CD4-positive, alpha-beta T cell treated with Interferon alpha-2 for 1 hour (primary cell): ENCODE measurements at regions not wholly inside any gene's neighbourhood (a gene's known extent, or its start where the extent isn't known, plus 50 kb on each side); places are given as distances from the start of the nearest gene placed in this dataset.
A peak's percentile ranks its signal among the peaks of the same experiment; 100 is the strongest.

ENCODE experiments used
- DNase-seq, 2 donors: peaks; one replicate each; pipeline ENCODE4 v3.0.0-alpha.2; 2020 to 2022

DNA sequence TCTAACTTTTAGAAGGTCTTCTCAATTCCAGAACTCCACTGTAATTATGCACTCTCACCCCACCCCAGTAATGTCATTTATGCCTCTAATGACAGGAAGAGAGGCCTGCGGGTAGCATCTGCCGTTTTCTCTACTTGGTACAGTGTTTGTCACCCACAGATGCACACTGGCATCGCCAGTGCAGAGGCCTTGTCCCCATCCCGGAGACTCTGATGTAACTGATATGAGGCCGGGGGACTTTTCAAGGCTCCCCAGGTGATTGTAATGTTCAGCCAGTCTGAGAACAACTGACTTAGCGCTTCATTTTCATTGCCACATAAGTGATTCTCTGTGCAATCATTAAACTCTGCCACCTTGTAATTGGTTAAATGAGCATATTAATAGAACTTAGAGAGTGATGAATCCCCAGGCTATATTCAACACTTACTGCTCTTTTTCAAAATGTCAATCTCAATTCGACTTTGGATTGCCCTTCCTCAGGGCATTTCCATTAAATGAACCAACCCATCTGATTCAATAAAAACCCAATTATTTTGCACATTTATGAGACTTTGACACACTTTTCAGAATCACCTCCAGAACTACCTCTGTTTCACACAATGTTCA, 113.2 kb downstream of the HERPUD2 start:
- no peak for DNase-seq

DNA sequence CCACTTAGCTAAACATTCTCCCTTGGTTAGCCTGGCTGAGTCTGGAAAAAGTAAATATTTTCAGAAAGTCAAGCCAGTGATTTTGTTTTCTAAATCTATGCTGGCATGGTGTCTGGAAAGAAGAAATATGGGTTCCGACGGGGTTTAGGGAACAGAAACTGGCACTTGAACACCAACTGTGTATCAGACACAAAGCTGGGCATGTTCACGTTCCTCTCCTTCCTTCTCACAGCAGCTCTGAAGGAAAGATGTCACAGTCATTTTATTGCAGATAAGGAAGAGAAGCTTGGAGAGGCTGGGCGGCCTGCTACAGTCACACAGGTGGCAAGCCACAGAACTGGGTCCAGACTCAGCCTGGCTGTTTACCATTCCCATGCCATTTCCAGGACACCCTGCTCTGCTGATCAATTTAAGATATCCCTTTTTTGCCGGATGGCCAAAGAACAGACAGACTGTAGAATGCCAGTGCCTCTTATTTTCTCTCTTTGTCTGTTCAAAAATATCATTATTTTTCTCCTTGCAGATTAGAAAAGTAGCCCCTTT, 118.8 kb downstream of the HERPUD2 start:
- DNase-seq: no peak

DNA sequence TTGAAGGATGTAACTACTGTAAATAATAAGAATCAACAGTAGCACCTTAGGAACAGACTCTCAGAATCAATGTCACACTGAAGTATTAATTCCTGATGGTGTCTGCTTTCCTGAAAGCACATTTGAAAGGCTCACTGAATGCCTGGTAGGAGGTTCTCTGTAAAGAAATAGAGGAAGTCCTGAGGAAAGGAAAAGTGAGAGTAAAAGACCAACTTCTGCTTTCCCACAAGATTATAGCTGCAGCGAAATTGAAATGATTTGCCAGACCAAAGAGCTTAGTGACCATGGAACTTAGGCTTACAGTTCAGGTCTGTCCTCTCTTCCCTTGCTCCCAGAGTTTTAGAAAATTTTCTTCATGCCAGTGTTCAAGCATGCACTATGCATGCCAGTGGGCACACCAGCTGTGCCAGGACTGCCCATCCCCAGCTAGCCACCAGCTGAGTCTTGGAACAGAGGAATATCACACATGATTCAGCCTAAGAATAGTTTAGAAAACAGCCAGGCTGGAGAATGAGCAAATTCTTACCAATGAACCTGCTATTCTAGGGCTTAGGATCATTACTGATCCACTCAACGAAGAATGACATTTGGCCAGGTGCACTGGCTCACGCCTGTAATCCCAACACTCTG, 123.2 kb downstream of the HERPUD2 start:
- DNase-seq: peak in 1 of 2 donors; percentile 1

DNA sequence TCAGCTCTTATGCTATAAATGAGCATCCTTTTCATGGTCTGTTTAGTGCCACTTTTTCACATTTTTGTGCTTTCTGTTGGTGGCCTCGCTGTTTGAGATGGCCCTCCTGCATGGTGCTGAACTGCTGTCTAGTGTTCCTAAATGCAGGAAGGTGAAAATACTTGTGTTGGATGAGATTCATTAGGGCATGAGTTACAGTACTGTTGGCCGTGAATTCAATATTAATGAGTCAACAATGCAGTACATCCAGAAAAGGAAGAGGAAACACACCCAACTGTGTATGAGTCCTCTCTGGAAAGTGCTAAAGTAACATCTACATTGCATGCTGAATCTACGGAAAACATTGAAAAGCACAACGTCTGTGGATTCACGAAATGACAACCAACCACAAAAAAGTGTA, 124.0 kb downstream of the HERPUD2 start:
- DNase-seq: no peak

DNA sequence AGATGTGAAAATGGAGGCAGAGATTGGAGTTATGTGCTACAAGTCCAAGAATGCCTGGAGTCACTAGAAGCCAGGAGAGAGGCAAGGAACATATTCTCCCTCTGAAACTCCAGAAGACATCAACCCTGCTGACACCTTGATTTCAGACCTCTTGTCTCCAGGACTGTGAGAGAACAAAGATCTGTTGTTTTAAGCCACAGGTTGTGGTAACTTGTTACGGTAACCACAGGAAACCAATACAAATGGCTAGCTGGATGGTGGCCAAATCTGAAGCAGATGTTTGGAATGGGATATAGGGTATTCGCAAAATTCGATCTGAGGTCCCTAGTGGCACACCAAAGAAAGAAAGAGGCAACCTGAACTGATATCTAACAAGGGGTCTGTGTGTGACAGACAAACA, 129.0 kb downstream of the HERPUD2 start:
- no peak for DNase-seq

DNA sequence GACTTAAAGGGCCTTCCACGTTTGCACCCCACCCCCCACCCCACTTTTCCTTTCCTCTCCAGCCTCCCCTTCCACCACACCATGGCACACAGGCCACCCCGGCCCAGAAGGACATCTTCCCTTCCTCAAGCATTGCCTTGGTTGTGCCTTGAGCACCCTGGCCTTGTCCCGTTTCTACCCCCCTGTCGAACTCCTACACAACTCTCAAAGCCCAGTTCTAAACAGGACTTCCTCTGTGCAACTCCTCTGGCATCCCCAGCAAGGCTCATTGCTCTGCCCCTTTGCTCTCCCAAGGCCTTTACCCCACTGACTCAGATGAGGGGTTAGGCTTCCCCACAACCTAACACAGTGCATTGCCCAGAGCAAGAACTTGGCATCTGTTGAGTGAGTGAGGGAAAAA, 136.1 kb downstream of the HERPUD2 start:
- no peak for DNase-seq

DNA sequence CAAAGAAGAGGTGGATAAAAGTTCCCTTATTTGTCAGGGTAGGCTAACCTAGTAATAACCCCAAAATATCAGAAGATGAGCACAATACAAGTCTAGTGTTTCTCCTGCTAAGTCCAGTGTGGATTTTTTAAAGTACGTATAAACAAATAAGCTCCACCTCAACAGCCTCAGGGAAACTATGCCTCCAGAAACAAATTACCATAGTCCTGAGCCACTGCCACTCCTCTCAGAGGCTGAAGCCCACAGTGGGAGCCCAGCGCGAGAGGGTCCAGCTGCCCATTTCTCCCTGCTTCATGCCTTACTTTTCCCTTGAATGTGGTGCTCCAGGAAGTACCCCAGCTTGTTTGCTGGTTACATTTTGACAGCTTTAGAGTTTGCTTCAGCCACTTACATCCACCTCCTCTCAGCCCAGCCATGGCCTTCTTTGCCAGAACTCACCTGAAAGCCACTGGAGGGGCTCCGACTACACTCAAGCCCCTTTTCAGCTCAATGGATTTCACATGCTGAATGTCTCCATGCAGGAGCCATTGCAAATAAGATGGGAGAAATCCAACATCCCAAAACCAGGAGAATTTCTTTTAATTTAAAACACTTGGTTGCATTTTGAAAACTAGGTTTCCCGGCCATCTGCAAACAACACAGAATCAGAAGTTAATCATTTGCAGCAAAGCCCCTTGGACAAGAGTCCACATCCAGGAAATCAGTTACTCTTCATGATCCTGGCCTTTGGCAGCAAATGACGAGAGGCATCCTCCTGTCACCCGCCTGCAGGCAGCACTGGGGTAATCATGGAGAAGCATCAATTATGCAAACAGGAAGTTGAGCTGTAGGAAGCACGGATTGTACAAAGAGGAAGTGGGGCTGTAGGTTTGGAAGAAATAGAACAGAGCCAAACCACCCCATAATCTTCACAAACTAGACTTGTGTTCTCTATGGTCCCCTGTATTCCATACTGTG, 138.1 kb downstream of the HERPUD2 start:
- no peak for DNase-seq

DNA sequence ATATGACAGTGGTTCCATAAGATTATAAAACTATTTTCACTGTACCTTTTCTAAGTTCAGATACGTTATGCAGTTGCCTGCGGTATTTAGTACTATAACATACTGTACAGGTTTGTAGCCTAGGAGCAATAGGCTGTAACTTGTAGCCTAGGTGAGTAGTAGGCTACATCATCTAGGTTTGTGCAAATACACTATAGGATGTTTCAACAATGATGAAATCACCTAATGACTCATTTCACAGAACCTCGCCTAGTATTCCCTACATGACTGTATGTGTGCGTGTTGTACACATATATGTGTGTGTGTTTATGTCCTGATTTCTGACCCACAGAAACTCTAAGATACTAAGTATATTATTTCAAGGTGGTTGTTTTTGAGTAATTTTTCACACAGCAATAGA, 139.0 kb downstream of the HERPUD2 start:
- DNase-seq: no peak

DNA sequence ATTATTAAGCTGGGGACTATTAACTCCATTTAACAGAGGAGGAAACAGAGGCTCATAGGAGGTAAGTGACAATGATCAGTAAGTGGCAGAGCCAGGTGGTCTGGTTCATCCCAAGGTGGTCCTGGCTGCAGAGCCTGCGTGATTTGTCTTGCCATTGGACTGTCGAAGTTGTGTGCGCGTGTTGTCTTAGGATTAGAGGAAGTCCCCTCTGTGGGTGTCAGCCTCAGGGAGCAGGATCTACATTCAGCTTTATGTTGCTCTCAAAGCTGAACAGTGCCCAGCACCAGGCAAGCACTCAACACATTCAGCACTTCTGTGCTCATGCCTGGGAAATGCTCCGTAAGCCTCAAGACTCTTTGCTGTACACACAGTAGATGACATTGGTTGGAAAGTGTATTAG, 139.5 kb downstream of the HERPUD2 start:
- DNase-seq: no peak

DNA sequence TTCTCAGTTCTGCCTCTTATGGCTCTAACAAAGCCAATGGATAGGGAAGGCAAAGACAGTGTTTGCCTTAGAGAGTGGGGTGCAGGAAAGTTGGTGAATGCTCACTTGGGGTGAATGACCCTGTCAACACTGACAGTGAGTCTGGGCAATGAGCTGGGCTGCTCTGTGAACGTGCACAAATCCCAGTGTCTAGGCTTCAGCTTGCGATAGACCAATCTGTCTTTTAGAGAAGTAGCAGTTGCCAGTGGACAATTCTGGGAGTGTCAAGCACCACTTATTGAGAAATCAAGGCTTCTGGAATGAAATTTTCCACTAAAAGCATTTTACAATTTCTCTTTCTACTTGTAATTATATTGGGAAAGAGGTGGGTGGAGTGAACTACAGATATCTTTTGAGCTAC, 141.4 kb downstream of the HERPUD2 start:
- DNase-seq: no peak

DNA sequence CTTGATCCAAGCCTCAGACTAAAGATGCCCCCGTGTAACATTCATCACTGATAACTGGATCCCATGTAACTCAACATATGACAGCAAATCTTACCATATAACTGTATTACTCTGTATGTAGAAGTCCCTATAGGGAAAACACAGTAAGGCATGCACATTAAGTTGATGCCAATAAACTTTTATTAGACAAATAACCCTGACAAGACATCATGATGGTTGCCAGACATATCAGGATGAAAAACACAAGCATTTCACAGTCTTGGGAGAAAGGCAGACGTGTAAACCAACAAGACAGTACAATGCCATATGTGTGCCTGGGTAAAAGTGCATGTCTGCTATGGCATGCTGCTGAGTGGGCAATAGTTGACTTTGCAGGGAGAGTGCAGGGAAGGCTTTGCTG, 142.2 kb downstream of the HERPUD2 start:
- no peak for DNase-seq

DNA sequence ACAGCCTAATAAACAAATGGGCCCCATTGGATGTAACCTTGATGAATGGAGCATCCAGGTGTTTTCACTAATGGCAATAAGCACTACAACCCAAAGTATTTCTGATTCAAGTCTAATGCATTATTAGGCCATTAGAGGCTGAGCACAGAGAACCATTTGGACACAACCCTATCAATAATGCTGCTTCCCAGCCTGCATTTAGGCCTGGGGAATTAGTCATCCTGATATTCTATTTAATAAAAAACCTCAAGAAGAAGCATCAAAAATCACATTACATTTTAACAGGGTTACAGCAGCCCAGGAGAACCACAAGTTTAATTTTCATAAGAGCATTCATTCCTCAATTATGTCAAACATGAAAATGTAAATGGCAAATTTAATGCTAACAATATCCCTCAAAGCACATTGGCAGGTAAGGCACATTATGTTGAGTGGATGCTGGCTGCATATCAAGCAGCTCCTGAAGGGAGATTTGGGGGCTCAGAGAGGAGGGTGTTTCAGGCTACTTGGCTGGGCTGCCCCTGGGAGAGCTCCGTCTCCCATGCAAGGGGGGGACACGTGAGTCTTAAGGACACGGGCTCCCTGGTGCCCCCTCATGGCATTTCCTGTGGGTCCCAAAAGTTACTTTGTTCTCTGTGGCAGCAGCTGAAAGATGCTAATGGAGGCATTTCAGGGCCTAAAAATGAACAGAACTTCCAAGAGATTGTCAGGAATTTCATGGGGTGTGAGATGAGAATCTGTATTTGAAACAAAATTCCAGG, 143.4 kb downstream of the HERPUD2 start:
- no peak for DNase-seq

DNA sequence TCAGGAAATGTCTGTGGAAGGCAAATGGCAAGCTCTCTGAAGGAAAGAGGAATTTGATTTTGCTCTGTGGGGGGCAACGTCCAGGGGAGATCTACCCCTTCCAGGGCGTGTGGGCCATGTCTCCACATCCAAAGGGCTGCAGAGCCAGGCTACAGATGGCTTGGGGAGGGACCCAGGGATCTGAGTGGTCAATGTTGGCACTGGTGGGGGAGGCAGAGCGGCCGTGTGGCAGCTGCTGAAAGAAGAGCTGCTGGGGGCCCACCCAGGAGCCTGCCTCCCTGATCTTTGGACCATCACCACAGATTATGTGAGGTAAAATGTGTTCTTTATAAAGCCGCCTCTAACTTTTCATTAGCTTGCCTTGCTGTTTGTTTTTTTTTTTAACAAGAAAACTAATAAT, 144.1 kb downstream of the HERPUD2 start:
- DNase-seq: no peak

DNA sequence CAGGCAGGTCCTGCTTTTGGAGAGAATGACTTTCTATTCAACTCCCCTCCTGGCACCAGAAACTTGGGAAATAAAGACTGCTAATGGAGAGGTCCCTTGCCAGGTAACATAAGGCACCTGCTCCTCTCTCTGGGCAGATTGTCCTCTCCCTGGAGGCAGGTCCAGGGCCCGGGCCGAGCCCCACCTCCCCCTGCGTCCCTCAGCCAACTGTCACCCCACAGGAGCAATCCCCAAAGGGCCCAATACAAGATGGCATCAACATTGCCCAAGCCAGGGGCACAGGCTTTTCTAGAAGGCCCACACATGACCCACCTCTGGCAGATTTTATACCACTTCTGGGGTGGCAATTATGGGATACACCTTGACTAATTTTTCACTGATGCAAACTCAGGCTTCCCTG, 145.2 kb downstream of the HERPUD2 start:
- no peak for DNase-seq

DNA sequence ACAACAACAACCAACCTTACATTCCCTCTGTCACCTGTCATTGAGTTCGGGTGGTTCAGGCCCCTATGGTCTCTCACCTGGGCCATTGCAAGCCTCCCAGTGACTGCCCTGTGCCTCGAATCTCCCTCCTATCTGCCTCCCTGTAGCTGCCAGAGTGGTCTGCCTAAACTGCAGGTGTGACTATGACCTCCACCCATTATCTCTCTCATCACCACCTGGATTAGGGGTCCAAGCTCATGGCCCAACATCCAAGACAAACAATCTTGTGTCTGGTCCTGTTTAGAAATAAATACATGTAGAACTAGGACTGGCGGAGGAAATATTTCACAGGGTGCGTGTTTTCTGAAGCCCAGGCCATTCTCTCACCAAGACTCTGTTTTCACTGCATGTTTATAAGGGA, 146.6 kb downstream of the HERPUD2 start:
- DNase-seq: no peak

DNA sequence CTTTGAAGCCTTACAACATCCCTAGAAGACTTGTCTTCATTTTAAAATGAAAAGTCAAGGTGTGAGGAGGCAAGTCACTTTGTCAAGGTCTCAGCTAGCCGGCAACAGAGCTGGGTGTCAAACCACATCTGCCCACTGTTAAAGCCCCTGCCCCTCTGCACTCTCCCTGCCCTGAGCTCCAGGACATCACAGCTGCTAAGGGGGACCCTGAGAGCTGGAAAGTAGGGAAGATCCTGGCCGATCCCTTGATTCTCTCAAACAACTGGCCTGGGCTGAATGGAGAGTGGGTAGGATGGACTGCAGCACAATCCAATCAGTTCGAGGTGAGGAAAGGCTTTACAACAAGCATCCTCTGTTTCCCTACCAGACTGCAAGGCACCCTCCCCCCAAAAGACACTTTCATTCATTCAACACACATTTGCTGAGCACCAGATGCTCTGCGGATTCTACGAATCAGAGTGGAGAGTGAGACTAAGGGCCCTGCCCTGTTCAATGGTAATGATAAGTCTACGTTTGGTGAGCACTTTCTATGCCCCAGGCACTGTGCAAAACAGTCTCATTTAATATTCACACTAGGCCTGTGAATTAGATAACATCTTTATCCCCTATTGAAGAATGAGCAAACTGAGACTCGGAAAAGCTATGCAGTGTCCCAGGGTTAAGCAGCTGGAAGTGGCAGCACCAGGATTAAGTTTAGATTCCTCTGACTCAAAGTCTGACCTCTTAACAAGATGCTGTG, 148.1 kb downstream of the HERPUD2 start:
- DNase-seq: no peak

DNA sequence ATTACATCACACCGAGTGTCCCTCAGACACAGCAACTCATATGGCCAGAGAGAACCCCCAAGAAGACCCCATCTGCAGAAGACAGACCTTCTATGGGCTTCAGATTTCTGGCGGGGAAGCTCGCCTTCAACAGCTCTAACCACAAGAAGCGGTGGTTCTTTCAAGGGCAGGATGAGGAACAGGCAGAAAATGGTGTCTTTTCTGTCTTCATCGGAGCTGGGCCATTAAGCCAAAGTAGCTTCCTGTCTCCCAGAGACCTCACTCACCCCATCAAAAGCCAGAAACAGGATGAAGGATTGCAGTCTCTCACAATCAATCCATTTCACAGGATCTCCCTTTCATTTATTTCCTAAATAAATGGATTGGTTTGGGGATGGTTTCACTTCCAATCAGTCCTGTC, 149.1 kb downstream of the HERPUD2 start:
- no peak for DNase-seq

DNA sequence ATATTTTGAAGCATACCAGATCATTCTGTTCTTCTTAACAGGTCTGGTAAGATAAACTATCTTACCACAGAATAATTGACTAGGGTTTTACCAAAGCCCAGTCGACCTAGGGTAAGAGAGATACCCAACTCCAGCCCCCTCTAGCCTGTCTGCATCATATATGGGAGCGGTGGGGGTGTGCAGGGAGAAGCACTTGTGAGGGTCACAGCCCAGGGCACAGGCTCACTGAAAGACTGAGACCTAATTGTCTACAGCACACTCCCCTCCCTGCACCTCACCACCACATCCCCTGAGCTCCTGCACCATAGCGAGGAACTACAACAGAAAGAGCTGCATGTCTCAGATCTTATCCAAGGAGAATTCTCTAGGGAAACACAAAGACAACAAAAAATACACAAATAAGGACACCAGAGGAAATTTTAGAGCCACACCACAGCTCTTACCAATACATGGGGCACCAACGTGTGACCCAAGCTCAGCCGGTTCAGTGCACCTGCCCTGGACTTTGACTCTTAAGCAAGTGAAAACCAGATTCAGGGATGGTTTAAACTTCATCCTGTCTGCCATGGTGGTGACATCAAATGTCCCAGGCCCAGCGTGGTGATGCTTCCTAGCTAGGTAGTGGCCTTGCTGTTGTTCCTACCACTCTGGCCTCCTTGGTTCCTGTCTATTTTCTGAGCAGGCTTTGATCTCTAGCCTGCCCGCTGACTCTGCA, 150.8 kb downstream of the HERPUD2 start:
- DNase-seq: no peak

DNA sequence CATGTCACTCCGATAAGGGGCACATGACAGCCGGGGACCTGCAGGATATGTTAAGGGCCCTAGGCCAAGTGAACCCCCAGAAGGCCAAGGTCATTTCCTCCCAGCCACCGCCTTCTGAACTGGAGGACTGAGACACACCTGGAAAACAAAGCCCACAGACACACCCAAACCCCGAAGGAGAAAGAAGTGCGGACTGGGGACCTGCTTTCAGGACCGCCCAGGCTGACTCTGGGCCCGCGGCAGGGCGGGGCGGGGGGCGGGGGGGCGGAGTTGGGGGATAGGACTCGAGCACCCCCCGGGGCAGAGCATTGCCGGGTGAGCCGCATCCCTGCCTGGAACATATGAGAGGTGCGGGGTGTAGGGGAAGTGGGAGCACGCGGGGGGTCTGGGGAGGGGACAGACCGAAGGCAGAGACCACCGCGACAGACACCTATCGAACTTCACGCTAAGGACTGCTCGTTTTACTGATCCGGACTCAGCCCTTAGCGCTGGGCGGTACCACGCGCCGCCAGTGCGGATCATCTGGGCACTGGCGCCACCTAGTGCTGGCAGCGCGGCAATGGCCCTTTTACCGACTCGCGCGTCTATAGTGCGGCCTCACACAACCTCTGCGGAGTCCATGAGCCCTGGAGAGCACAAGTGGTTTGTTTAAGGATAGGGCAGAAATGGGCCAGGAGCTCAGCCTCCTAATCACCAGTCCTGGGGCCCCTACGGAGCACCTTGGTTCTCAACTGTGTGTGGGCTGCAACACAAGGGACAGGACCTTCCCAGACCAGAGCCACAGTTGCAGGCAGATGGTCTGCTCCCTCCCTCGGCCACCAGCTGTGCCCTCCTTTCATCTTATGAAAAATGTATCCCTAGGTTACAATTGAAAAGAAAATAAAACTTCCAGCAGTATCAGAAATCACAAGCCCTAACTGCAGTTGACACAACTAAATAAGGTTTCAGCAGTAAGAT, 157.6 kb downstream of the HERPUD2 start:
- DNase-seq: peak; percentile 71 to 80

DNA sequence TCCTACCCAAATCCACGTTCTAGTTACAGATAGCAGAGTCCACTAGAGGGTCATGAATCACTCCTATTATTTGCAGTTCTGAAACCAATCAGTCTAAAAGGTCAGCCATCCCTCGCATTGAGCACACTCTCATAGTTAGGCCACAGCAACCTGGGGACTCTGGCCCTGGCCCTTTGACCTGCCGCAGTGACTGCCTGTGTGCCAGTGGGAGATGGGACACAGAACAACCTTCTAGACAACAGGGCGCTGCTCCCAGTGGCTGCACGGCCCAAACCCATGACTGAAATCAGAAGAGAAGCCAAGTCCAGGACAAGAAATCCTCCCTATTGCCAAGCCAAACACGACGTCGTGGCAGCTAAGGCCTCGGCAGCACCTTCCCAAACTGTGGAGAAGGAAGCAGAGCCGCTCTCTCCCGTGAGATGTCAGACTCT, 158.5 kb downstream of the HERPUD2 start:
- no peak for DNase-seq
